VCaP (cell line): ENCODE measurements at regions not wholly inside any gene's neighbourhood (a gene's known extent, or its start where the extent isn't known, plus 50 kb on each side); places are given as distances from the start of the nearest gene placed in this dataset.

Experiments
- H3K27ac ChIP-seq: fragments of 450-650 bp; 2 replicates; pipeline ENCODE4 v1.5.1; 2017
- TF ChIP-seq, protein P1 (sequence below): fragments of 450-650 bp; conservative IDR thresholded peaks from 2 replicates; pipeline ENCODE4 v1.5.1; 2017; ENCODE audit warnings: mild to moderate bottlenecking, moderate library complexity

- TF ChIP-seq, protein P1, sequence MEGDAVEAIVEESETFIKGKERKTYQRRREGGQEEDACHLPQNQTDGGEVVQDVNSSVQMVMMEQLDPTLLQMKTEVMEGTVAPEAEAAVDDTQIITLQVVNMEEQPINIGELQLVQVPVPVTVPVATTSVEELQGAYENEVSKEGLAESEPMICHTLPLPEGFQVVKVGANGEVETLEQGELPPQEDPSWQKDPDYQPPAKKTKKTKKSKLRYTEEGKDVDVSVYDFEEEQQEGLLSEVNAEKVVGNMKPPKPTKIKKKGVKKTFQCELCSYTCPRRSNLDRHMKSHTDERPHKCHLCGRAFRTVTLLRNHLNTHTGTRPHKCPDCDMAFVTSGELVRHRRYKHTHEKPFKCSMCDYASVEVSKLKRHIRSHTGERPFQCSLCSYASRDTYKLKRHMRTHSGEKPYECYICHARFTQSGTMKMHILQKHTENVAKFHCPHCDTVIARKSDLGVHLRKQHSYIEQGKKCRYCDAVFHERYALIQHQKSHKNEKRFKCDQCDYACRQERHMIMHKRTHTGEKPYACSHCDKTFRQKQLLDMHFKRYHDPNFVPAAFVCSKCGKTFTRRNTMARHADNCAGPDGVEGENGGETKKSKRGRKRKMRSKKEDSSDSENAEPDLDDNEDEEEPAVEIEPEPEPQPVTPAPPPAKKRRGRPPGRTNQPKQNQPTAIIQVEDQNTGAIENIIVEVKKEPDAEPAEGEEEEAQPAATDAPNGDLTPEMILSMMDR, result no peak
- H3K27ac ChIP-seq, result no peak overlapping the region
These were observed 240.7 kb upstream of the B3GAT1 start for GRCh38 chr11:134652586-134653255.

DNA sequence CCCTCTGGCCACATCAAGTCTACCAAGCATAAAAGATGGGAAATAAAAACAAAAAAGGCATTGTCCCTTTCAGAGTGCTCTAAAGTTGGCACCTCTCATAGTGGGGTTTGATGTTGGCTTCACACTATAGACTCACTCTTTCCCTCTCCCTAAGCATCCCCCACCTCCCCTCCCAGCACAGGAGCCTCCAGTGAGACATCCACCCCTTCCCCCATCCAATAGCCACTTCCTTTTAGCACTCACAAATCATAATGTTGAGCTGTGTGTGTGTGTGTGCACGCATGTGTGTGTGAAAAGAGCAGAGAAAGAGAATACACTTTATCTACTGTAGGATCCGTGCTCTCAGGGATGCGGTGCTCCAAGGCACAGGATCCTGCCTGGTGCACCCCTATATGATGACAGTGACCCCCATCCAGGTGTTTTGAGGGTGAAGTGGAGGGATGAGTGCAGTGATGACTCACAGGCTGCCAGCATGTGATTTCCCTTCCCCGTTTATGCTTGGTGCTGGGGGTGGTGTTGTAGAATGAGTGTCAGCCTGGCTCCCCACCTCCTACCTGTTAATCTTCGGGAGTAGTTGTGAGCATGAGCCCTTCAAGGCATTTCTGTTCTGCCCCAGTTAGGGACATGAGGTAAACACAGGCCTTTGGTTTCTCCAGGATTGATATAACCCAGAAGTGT lies 235.2 kb upstream of the B3GAT1 start:
- TF ChIP-seq, protein P1, result no peak

GRCh38 chr11:134646561-134646960 lies 234.5 kb upstream of the B3GAT1 start:
- H3K27ac ChIP-seq, result no peak overlapping the region; the same call in 1 of the 2 replicates

More for the DNA sequence above, 235.2 kb upstream of the B3GAT1 start:
- no peak overlapping the region for H3K27ac ChIP-seq

GRCh38 chr11:134645576-134645975 lies 233.5 kb upstream of the B3GAT1 start:
- TF ChIP-seq, protein P1, result no peak
- H3K27ac ChIP-seq, result no peak overlapping the region

More at GRCh38 chr11:134646561-134646960, 234.5 kb upstream of the B3GAT1 start:
- TF ChIP-seq, protein P1, result no peak

GRCh38 chr11:134644476-134645456 lies 232.7 kb upstream of the B3GAT1 start:
- no peak overlapping the region; the same call in 1 of the 2 replicates for H3K27ac ChIP-seq
- TF ChIP-seq, protein P1, result no peak

- no peak overlapping the region for H3K27ac ChIP-seq
- TF ChIP-seq, protein P1, result no peak
These were observed 231.3 kb upstream of the B3GAT1 start for GRCh38 chr11:134643115-134644012.
